GM12878 (cell line): ENCODE measurements at regions not wholly inside any gene's neighbourhood (a gene's known extent, or its start where the extent isn't known, plus 50 kb on each side); places are given as distances from the start of the nearest gene placed in this dataset.

Experiments
- ATAC-seq: fragments of 200-7000 bp; cut with Tn5 transposase; 3 replicates; pipeline ENCODE4 v1.9.1; 2020; ENCODE audit warnings: mild to moderate bottlenecking, moderate library complexity
- BruUV-seq: library from RNA; stranded (reverse); fragments of 400-500 nt; replicated peaks from 2 replicates; lab custom pipeline; 2021; lab: Mats Ljungman, UMichigan
- CTCF ChIA-PET: fragments of 300-600 bp; sonication (Branson Sonifier 250); formaldehyde crosslinking; extraction: SDS; loops from one replicate; lab custom pipeline; 2021; ENCODE audit warnings: inconsistent platforms; lab: Yijun Ruan, JAX
- POLR2A ChIA-PET: fragments of 350-600 bp; formaldehyde crosslinking; extraction: SDS; loops from one replicate; lab custom pipeline; 2021; ENCODE audit warnings: inconsistent platforms; lab: Charles Lee
- RAD21 ChIA-PET: fragments of 300-600 bp; sonication (Branson Sonifier 250); formaldehyde crosslinking; loops from one replicate; lab custom pipeline; 2023; ENCODE audit warnings: antibody characterized with exemption; ENCODE audit not compliant: unreplicated experiment; lab: Charles Lee
- SMC1A ChIA-PET: fragments of 300-600 bp; sonication (Branson Sonifier 250); formaldehyde crosslinking; loops from one replicate; lab custom pipeline; 2023; ENCODE audit not compliant: unreplicated experiment, uncharacterized antibody; lab: Charles Lee
- DNase-seq: peaks from one replicate; pipeline ENCODE4 v3.0.0-alpha.2; 2011; ENCODE audit warnings: low read depth, low spot score
- FAIRE-seq: peaks from 3 replicates; lab custom pipeline; 2011; peaks lifted over from hg19 to GRCh38; lab: Jason Lieb, UNC
- H2AFZ ChIP-seq: 2 replicates; pipeline ENCODE4 v1.6.0; 2011; ENCODE audit warnings: low read depth, low read length, control low read depth; ENCODE audit not compliant: control insufficient read depth
- H3K27ac ChIP-seq: 2 replicates; pipeline ENCODE4 v1.5.1; 2011; ENCODE audit warnings: control low read depth; ENCODE audit not compliant: control insufficient read depth, insufficient read depth
- H3K27me3 ChIP-seq, 2 experiments: replicated peaks in 1 of 2; 2 replicates each; pipeline versions ENCODE4 v1.6.0 to v1.6.1; 2011; ENCODE audit warnings: low read length in 1 of 2; ENCODE audit not compliant: control insufficient read depth in 2 of 2, insufficient read depth in 2 of 2
- H3K36me3 ChIP-seq, 2 experiments: 2 replicates each; pipeline ENCODE4 v1.5.1; 2011; ENCODE audit warnings: low read length in 1 of 2; ENCODE audit not compliant: control insufficient read depth in 2 of 2, insufficient read depth in 2 of 2
- H3K4me1 ChIP-seq: 2 replicates; pipeline ENCODE4 v1.6.1; 2011; ENCODE audit warnings: mild to moderate bottlenecking, low read length, moderate library complexity, mixed read lengths; ENCODE audit not compliant: control insufficient read depth, insufficient read depth
- H3K4me2 ChIP-seq: 2 replicates; pipeline ENCODE4 v1.6.0; 2011; ENCODE audit warnings: control low read depth; ENCODE audit not compliant: control insufficient read depth, insufficient read depth
- H3K4me3 ChIP-seq: fragments of 200-600 bp; sonication (generic); 2 replicates; pipeline ENCODE4 v1.5.1; 2016
- H3K79me2 ChIP-seq: 2 replicates; pipeline ENCODE4 v1.6.0; 2011; ENCODE audit warnings: low read length; ENCODE audit not compliant: control insufficient read depth, insufficient read depth
- H3K9ac ChIP-seq: 2 replicates; pipeline ENCODE4 v1.8.0; 2011; ENCODE audit warnings: low read length, control low read depth, mixed read lengths; ENCODE audit not compliant: control insufficient read depth, insufficient read depth
- H3K9me3 ChIP-seq: replicated peaks from 3 replicates; pipeline ENCODE4 v1.5.1; 2011; ENCODE audit warnings: mild to moderate bottlenecking, low read length; ENCODE audit not compliant: control insufficient read depth, insufficient read depth
- H4K20me1 ChIP-seq: 2 replicates; pipeline ENCODE4 v1.6.0; 2011; ENCODE audit not compliant: control insufficient read depth, insufficient read depth
- CEBPB ChIP-seq, 2 experiments: fragments of 150-350 bp in 1 of 2; IDR thresholded peaks; 2 replicates each; pipeline ENCODE4 v1.6.1; 2012 to 2014; ENCODE audit warnings: low read depth in 2 of 2, low read length in 2 of 2, borderline replicate concordance in 1 of 2, inconsistent platforms in 1 of 2
- CHD2 ChIP-seq: IDR thresholded peaks from 2 replicates; pipeline ENCODE4 v1.6.1; 2011; ENCODE audit warnings: low read depth, low read length, improper control_type of control experiment, borderline replicate concordance
- CUX1 ChIP-seq: IDR thresholded peaks from 2 replicates; pipeline ENCODE4 v1.6.1; 2012; ENCODE audit warnings: improper control_type of control experiment, low read depth, low read length; ENCODE audit not compliant: insufficient replicate concordance
- FOXK2 ChIP-seq: fragments of 450-650 bp; IDR thresholded peaks from 2 replicates; pipeline ENCODE4 v1.6.1; 2017; ENCODE audit warnings: mild to moderate bottlenecking, moderate library complexity
- NBN ChIP-seq: fragments of 450-650 bp; IDR thresholded peaks from 2 replicates; pipeline ENCODE4 v1.6.1; 2016
- NR2C2 ChIP-seq: IDR thresholded peaks from 2 replicates; pipeline ENCODE4 v1.6.1; 2011; ENCODE audit warnings: borderline replicate concordance, low read depth; ENCODE audit not compliant: control insufficient read depth, insufficient read length
- POU2F2 ChIP-seq: IDR thresholded peaks from 3 replicates; pipeline ENCODE4 v1.6.1; 2011; ENCODE audit warnings: low read depth, mild to moderate bottlenecking, low read length, borderline replicate concordance
- RAD21 ChIP-seq: IDR thresholded peaks from 2 replicates; pipeline ENCODE4 v1.6.1; 2011; ENCODE audit warnings: mild to moderate bottlenecking, low read depth, low read length, moderate library complexity; ENCODE audit not compliant: insufficient read depth
- STAT1 ChIP-seq: fragments of 450-650 bp; conservative IDR thresholded peaks from 2 replicates; pipeline ENCODE4 v1.6.1; 2014; ENCODE audit warnings: antibody characterized with exemption, mild to moderate bottlenecking
- STAT3 ChIP-seq: IDR thresholded peaks from 2 replicates; pipeline ENCODE4 v1.6.1; 2011; ENCODE audit warnings: low read depth, low read length, improper control_type of control experiment
- YBX1 ChIP-seq: fragments of 450-650 bp; IDR thresholded peaks from 2 replicates; pipeline ENCODE4 v1.6.1; 2016; ENCODE audit warnings: antibody characterized with exemption
- ZNF622 ChIP-seq: fragments of 450-650 bp; IDR thresholded peaks from 2 replicates; pipeline ENCODE4 v1.6.1; 2017; ENCODE audit warnings: mild to moderate bottlenecking, inconsistent platforms
- ZNF687 ChIP-seq: fragments of 450-650 bp; IDR thresholded peaks from 2 replicates; pipeline ENCODE4 v1.6.1; 2017; ENCODE audit warnings: mild to moderate bottlenecking, moderate library complexity
- WGBS: methylation state at CpG from one replicate; pipeline ENCODE4 v1.1.6; 2016; ENCODE audit warnings: low lambda C conversion rate; ENCODE audit not compliant: insufficient replicate concordance, insufficient coverage; ENCODE audit errors: missing lambda C conversion rate; 5-methylcytosine and 5-hydroxymethylcytosine counted together
- in situ Hi-C: fragments of 300-500 bp; cut with MboI; formaldehyde crosslinking; loops from 9 replicates; pipeline ENCODE4 v1.14.3; 2018; ENCODE audit warnings: mixed read lengths
- intact Hi-C: fragments of 100-400 bp; cut with micrococcal nuclease; formaldehyde crosslinking; loops from one replicate; pipeline ENCODE4 v1.14.2; 2022; ENCODE audit not compliant: unreplicated experiment

- TF ChIP-seq STAT3 (no peak), ZNF687 (no peak), STAT1 (no peak), FOXK2 (no peak), RAD21 (no peak), CHD2 (no peak), ZNF622 (no peak), YBX1 (no peak)
Observed at GRCh38 chr13:111020546-111020945, 94.6 kb upstream of the ARHGEF7 start (continued).

GRCh38 chr13:111020021-111020420, 95.1 kb upstream of the ARHGEF7 start:
- intact Hi-C loops = no loop called here
- H3K27me3 ChIP-seq = no peaks in the 10 kb centered on the region
- RAD21 ChIA-PET = no interaction called here
- no peak overlapping the region for H2AFZ ChIP-seq
- H3K79me2 ChIP-seq = no peaks in the 10 kb centered on the region
- H3K4me3 ChIP-seq = no peak overlapping the region
- BruUV-seq = no TSS peak
- POLR2A ChIA-PET = no interaction called here
- SMC1A ChIA-PET = no interaction called here
- no peak for ATAC-seq
- DNase-seq = no peak
- H3K36me3 ChIP-seq = no peaks in the 10 kb centered on the region
- no peak overlapping the region for H3K27ac ChIP-seq
- CTCF ChIA-PET = interaction anchor here (0.6 kb wide), 1 partner anchor 10 kb away, joined by 3 read pairs; no protein-coding TSS in a partner anchor
- FAIRE-seq = no peak
- H3K4me1 ChIP-seq = no peaks in the 10 kb centered on the region
- WGBS = 74% methylated on average over 24 of the region's 24 CpGs
- H3K9ac ChIP-seq = no peak overlapping the region
- no peaks in the 10 kb centered on the region for H4K20me1 ChIP-seq
- no peaks in the 10 kb centered on the region; the same call in 1 of the 3 replicates for H3K9me3 ChIP-seq
- H3K4me2 ChIP-seq = no peak overlapping the region
- in situ Hi-C loops = no loop called here
- TF ChIP-seq POU2F2 = no peak
- TF ChIP-seq CUX1 = no peak
- TF ChIP-seq NBN = no peak
- TF ChIP-seq CEBPB (IDR thresholded peaks at IDR 0.05; ENCODE audit: borderline replicate concordance in 1 of 2, low read depth in 2 of 2, low read length in 2 of 2) = no peak
- no peak for TF ChIP-seq NR2C2
